ENCODE measurements at regions not wholly inside any gene's neighbourhood (a gene's known extent, or its start where the extent isn't known, plus 50 kb on each side); places are given as distances from the start of the nearest gene placed in this dataset.

- TF ChIP-seq CTCF (IDR thresholded peaks at IDR 0.05 in 4 of 5, conservative IDR thresholded peaks at IDR 0.05 in 1 of 5) (no peak), POLR2A (IDR thresholded peaks at IDR 0.05) (no peak)
Measured at GRCh38 chr1:24261977-24262376, 57.2 kb upstream of the GRHL3 start.
